GM13977 (cell line): ENCODE measurements at regions not wholly inside any gene's neighbourhood (a gene's known extent, or its start where the extent isn't known, plus 50 kb on each side); places are given as distances from the start of the nearest gene placed in this dataset.

Experiments used
- DNase-seq: peaks from one replicate; pipeline ENCODE4 v3.0.0; 2012; ENCODE audit warnings: low spot score
- in situ Hi-C: fragments of 300-500 bp; cut with MboI; formaldehyde crosslinking; loops from one replicate; pipeline ENCODE4 v1.12.0; 2022; ENCODE audit warnings: low sequenced_read_pairs, low pct_unique_long_range_greater_than_20kb, mixed read lengths, inconsistent platforms; ENCODE audit not compliant: unreplicated experiment
- TF ChIP-seq, protein P1 (sequence below): IDR thresholded peaks from 2 replicates; pipeline ENCODE4 v1.5.1; 2012; ENCODE audit warnings: mild to moderate bottlenecking, control low read depth; ENCODE audit not compliant: insufficient read depth; ENCODE audit errors: extremely low read depth, missing control alignments

DNA sequence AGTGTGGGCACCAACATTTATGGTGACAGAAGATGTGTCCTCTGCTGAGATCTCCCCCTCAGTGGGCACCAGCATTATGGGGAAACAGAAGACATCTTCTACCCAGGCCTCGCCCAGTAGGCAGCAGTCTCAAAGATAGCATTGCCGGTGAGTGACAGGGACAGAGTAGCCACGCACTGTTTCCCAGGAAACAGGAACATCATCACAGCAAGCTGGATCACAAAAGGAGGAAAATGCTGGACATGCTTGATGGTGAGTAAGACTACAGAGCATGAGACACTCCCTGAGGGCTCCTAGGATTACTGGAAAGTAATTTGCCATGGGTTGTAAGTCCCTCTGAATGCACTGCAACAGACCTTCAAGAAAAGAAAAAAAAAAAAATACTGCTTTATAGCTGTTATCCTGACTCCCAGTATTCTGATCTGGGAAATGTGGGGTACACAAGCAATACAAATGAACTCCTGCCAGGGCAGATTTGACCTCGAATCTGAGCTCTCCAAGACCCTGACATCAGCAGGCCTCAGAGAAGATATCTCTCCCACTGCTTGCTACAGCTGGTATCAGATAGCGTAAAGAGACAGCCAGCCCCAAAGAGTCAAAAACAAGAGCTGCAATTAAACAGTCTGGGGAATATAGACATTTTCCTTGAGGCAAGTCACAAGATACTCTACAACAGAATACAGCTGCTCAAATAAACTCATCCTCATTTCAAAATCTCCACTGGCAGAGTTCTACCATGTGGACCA, 180.4 kb downstream of the RBM26 start:
- no peak for DNase-seq
- TF ChIP-seq, protein P1, sequence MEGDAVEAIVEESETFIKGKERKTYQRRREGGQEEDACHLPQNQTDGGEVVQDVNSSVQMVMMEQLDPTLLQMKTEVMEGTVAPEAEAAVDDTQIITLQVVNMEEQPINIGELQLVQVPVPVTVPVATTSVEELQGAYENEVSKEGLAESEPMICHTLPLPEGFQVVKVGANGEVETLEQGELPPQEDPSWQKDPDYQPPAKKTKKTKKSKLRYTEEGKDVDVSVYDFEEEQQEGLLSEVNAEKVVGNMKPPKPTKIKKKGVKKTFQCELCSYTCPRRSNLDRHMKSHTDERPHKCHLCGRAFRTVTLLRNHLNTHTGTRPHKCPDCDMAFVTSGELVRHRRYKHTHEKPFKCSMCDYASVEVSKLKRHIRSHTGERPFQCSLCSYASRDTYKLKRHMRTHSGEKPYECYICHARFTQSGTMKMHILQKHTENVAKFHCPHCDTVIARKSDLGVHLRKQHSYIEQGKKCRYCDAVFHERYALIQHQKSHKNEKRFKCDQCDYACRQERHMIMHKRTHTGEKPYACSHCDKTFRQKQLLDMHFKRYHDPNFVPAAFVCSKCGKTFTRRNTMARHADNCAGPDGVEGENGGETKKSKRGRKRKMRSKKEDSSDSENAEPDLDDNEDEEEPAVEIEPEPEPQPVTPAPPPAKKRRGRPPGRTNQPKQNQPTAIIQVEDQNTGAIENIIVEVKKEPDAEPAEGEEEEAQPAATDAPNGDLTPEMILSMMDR = no peak
- in situ Hi-C loops = no loop called here

DNA sequence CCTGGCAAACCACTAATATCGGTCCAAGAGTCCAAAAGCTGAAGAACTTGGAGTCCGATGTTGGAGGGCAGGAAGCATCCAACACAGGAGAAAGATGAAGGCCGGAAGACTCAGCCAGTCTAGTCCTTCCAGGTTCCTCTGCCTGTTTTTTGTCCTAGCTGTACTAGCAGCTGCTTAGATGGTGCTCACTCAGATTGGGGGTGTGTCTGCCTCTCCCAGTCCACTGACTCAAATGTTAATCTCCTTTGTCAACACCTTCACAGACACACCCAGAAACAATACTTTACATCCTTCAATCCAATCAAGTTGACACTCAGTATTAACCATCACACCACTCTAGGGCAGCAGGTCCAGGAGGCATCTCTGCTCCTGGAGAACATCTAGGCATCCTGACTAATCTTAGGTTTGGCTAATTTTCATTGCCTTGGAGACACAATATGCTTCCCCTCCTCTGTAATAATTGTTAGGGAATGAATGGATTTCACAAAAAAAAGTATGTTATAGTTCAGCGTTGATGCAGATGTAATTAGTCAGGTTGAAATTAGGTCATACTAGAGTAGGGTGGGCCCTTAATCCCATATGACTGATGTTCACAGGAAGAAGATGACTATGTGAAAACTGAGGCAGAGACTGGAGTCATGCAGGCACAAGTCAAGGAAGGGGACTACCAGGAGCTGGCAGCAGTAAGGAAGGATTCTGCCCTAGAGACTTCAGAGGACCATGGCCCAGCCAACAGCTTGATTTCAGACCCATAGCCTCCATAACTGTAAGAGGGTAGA, 183.4 kb downstream of the RBM26 start:
- TF ChIP-seq, protein P1 = no peak
- DNase-seq = no peak

DNA sequence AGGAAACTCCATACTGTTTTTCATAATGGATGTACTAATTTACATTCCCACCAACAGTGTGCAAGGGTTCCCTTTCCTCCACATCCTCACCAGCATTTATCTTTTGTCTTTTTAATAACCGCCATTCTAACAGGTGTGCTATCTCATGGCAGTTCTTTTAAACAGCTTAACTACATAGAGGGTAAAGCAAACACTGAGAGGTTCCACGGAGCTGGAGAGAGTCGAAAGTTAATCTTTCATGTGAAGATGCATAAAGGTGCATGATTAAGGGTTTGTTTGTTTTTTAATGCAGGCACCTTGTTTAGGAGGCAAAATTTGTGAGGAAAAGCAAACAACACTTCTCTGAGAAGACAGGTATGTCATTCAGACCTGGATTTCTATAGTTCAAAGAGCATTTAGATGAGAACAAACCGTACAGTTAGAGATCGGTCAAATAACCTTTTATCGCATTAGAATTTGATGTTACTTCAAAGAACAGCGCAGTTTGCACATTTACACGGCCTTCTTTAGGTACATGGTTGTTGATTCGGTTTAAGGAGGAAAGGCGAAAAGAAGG, 193.9 kb downstream of the RBM26 start:
- TF ChIP-seq, protein P1 = no peak
- no peak for DNase-seq
- in situ Hi-C loops = no loop called here

More for the DNA sequence above, 183.4 kb downstream of the RBM26 start:
- in situ Hi-C loops = no loop called here

DNA sequence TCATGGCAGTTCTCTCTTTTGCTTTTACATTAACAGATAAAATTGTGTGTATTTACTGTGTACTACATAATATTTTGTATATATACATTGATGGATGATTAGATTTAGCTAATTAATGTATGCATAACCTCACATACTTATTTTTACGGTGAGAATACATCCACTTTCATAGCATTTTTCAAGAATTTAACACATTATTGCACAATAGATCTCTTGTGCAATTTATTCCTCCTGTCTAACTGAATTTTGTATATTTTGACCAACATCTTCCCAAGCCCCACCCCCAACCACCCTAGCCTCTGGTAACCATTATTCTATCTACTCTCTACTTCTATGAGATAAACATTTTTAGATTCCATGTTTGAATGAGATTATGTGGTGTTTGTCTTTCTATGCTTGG, 194.7 kb downstream of the RBM26 start:
- no peak for DNase-seq
- TF ChIP-seq, protein P1 = no peak
- in situ Hi-C loops = no loop called here

DNA sequence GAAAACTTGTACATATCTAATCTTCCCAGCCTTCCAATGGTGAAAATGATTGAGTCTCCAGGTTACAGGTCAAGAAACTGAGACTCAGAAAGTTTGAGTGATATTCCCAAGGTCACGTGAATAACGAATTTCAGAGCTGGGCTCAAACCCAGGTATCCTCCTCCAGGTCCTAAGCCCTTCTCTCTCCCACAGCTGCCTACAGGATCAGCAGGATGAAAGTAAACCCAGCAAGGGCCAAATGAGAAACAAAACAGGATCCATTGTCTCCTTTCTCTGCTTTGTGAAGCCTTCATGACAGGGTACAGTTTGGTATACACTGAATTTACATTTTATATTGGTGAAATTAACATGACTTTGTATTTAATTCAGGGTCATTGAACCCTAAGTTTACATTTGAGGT, 208.1 kb downstream of the RBM26 start:
- in situ Hi-C loops = no loop called here
- TF ChIP-seq, protein P1 = no peak
- DNase-seq = no peak

DNA sequence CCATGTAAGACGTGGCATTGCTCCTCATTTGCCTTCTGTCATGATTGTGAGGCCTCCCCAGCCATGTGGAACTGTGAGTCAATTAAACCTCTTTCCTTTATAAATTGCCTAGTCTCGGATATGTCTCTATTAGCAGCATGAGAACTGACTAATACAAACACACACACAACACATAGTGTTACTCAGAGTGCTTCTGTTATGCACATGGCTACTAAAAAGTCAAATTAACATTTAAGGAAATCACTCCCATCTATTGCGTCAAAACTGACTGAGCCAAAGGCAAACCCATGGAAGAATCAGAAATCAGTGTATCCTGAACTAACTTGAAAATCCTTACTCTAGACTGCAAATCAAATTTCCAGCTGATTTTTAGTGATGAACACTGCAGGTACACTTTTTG, 209.2 kb downstream of the RBM26 start:
- in situ Hi-C loops = no loop called here
- no peak for DNase-seq
- TF ChIP-seq, protein P1 = no peak
